Epithelial cell of esophagus (primary cell): ENCODE measurements at regions not wholly inside any gene's neighbourhood (a gene's known extent, or its start where the extent isn't known, plus 50 kb on each side); places are given as distances from the start of the nearest gene placed in this dataset.

Experiments
- DNase-seq: peaks from one replicate; pipeline ENCODE4 v3.0.0; 2010; ENCODE audit warnings: low read depth
- H3K4me3 ChIP-seq: 2 replicates; pipeline ENCODE4 v1.5.1; 2011; ENCODE audit warnings: mild to moderate bottlenecking, low read length, control low read depth
- TF ChIP-seq, protein P1 (sequence below): IDR thresholded peaks from 2 replicates; pipeline ENCODE4 v1.5.1; 2011; ENCODE audit warnings: low read depth, mild to moderate bottlenecking, low read length, control low read depth, inconsistent platforms; ENCODE audit not compliant: insufficient read depth; ENCODE audit errors: missing control alignments

GRCh38 chr12:27907766-27908165, 64.8 kb downstream of the PTHLH start:
- no peak overlapping the region for H3K4me3 ChIP-seq
- TF ChIP-seq, protein P1, sequence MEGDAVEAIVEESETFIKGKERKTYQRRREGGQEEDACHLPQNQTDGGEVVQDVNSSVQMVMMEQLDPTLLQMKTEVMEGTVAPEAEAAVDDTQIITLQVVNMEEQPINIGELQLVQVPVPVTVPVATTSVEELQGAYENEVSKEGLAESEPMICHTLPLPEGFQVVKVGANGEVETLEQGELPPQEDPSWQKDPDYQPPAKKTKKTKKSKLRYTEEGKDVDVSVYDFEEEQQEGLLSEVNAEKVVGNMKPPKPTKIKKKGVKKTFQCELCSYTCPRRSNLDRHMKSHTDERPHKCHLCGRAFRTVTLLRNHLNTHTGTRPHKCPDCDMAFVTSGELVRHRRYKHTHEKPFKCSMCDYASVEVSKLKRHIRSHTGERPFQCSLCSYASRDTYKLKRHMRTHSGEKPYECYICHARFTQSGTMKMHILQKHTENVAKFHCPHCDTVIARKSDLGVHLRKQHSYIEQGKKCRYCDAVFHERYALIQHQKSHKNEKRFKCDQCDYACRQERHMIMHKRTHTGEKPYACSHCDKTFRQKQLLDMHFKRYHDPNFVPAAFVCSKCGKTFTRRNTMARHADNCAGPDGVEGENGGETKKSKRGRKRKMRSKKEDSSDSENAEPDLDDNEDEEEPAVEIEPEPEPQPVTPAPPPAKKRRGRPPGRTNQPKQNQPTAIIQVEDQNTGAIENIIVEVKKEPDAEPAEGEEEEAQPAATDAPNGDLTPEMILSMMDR = no peak
- peak; percentile 19 for DNase-seq

- no peak for DNase-seq
- TF ChIP-seq, protein P1 = no peak
- no peak overlapping the region for H3K4me3 ChIP-seq
These were observed 65.7 kb downstream of the PTHLH start for GRCh38 chr12:27906658-27907473.

GRCh38 chr12:27906127-27906500, 66.4 kb downstream of the PTHLH start:
- peak; percentile 53 for DNase-seq
- no peak overlapping the region for H3K4me3 ChIP-seq
- TF ChIP-seq, protein P1 = no peak

- DNase-seq = no peak
- TF ChIP-seq, protein P1 = no peak
- no peak overlapping the region for H3K4me3 ChIP-seq
These were observed 67.0 kb downstream of the PTHLH start for GRCh38 chr12:27905285-27906126.

- no peak for DNase-seq
- TF ChIP-seq, protein P1 = no peak
- no peak overlapping the region for H3K4me3 ChIP-seq
These were observed 69.9 kb downstream of the PTHLH start for GRCh38 chr12:27902651-27903050.

- H3K4me3 ChIP-seq = no peak overlapping the region
- no peak for DNase-seq
- TF ChIP-seq, protein P1 = no peak
These were observed 70.6 kb downstream of the PTHLH start for GRCh38 chr12:27901959-27902358.
